GM18502 (cell line): ENCODE measurements at regions not wholly inside any gene's neighbourhood (a gene's known extent, or its start where the extent isn't known, plus 50 kb on each side); places are given as distances from the start of the nearest gene placed in this dataset.
"Not testable (repeated sequence)": the region's sequence is repeated elsewhere in the genome, so short reads cannot be mapped to it uniquely, and the experiment has no call there.

ENCODE experiments used
- ATAC-seq: cut with Tn5 transposase; IDR thresholded peaks from one replicate; pipeline ENCODE4 v1.9.1; 2021; ENCODE audit warnings: mild to moderate bottlenecking; ENCODE audit not compliant: unreplicated experiment, poor library complexity

DNA sequence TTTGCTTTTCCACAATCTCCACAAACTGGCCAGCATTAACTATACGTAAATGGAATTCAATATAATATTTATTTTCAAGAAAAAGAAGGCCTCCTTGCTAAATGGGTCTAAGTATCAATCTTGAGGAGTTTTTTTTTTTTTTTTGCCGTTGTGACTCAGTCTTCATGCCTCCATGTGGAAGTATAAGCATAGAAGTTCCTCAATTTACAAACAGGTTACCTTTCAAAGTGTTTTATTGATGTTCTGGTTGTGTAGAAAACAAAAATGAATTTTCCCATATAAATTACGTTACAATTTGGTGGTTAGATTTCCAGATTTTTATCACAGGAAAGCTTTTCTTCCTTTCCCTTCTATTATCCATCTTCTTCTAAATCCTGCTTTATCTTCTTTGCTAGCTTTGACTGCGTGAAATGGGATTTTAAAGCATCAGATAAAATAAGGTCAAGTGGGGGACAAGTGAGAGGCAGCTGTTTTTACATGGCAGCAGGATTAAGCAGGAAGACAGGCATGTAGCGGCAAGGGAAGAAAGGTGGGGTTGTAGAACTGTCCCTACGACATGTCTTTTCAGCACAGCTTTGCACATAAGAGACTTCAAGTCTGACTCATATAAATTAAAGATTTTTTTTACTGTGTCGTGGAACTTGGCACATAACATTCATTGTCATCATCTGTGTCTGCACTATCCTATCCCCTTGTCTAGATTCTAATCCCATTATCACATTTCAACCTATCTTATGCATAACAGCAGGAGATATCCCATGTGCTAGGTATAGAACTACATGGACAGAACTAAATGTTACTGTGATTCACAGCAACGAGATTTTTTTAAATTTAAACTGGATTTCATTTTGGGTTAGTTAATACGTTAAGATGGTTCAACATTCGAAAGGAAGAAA lies 135.3 kb upstream of the FAM3C start:
- no peak for ATAC-seq

DNA sequence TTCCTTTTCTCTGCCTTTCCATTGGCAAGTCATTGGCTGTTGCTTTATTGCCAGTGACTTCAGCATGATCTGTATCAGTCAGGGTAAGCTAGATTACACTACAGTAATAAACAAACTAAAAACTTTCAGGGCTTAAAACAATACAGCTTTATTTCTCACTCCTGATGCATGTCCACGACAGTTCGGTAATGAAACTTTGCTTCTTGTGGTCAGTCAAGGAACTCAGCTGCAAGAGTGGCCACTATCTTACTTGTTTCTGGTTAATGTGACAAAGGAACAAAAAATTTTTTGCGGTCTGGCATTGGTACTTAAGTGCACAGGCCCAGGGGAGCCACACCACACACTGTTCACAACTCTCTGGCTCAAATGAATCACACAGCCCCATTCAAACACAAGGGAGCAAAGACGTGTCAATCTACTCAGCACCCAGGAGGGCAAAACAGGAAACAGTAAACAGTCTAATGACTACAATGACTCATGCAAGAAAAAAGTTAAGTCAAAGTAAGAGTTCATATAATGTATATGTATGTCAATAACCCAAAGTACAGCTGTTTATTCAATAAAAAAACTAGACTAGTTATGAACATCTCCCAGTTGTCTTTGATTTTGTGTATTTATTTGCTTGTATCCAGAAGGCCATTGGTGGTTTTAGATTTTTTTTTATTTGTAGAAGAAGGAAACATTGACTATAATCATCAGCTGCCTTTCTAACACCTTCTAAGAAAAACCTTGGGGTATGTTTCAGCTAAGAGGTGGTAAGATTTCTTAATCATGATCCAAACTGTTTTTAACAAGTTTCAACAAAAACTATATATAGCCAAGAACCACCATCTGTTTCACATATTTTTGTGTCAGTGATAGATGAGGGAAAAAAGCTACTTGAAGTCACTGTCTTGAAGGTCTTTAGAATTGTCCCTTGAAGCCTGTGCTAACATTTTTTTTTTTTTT lies 134.4 kb upstream of the FAM3C start:
- ATAC-seq: peak; percentile 100

DNA sequence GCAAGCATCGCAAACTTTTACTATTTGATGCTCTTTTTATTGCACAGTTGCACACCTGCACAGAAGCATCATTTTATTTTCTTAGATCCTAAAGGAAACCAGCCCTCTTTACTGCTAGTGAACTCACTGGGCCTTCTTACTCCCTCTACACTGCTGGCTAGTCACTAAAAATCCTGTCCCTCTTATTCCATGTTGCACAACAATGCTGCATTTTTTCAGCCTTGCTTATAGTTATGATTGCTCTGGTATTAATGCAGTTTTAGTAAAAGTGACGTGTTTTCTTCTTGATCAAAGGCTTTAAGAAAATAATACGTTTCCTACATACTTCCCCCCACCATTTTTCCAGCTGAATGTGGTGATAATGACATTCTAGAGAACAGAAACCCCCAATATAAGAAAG lies 132.9 kb upstream of the FAM3C start:
- no peak for ATAC-seq

DNA sequence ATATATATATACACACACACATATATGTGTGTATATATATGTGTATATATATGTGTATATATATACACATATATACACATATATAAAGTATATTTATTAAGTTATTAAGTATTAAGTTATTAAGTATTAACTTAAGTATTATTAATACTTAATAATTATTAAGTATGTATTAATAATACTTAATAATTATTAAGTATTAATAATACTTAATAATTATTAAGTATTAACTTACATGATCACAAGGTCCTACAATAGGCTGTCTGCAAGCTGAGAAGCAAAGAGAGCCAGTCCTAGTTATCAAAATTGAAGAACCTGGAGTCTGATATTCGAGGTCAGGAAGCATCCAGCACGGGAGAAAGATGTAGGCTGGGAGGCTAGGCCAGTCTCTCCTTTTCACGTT lies 130.1 kb upstream of the FAM3C start:
- not testable (repeated sequence) for ATAC-seq

DNA sequence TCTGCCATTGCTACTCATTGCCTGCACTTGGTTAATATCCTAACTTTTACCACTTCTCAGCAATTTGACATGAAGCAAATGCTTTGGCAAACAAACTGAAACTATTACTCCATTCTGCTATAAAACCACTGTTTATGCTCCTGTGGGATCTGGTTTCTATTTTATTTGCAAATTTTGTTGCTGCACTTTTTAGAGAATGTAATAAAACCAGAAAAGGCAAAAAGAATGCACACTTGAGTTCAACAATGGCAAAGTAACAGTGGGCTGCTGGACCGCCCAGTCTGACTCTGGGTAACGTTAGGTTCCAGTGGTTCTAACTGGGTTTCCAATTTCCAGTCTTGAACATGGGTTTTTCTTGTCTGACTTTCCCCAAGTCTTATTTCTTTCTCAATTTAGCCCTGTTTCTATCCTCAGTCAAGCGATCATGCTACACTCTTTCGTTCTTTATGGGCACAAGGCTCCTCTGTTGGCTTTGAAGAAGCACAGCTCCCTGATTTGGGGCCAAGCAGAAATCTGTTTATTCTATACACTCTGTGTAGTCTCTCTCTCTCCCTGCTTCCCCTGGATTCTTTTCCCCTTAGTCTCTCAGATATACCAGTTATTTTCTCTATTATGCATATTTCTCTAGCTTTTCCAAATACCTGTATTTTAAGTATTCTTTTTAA lies 129.2 kb upstream of the FAM3C start:
- no peak for ATAC-seq

DNA sequence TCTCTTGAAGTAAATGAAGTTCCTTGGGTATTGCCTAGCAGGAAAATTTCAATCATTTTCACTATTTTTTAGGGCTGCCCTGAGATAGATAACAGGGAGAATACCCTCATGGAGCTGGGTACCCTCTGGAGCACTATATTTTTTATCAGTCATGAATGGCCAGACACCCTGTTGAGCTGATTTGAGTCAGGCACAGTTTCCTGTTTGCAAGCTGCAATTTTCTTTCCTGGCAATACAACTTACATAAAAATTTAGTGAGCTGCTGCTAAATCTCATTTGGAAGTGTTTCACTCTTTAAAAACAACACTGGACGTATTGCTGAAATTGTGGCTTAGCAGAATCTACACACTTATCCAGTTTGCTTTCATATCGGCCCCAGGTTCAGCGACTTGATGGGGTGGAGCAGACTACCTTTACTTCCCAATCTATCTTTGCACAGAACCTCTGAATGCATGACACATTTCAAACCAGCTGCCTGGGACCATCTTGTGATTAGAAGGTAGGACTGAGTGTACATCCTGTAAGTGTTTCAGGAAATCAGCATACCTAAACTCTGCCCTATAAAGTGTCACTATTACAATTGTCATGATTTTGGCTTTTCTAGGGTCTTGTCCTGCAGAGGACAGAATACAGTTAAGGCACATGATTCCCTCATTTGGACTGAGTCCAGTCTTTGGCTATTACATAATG lies 125.7 kb upstream of the FAM3C start:
- no peak for ATAC-seq

DNA sequence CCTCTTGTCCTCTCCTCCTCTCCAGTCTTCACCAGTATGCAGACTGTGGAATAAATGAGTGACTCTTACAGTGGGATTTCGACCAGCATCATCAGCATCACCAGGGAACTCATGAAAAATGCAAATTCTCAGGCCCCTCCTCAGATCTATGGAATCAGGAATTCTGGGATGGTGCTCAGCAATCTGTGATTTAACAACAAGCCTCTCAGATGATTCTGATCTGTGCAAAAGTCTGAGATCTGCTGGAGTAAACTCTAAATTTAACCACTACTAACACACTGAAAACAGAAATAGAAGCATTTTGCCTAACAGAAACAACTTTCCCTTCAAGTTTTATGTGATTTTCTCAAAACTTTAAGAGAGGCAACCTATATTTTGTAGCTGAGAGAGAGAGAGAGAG lies 124.8 kb upstream of the FAM3C start:
- no peak for ATAC-seq

DNA sequence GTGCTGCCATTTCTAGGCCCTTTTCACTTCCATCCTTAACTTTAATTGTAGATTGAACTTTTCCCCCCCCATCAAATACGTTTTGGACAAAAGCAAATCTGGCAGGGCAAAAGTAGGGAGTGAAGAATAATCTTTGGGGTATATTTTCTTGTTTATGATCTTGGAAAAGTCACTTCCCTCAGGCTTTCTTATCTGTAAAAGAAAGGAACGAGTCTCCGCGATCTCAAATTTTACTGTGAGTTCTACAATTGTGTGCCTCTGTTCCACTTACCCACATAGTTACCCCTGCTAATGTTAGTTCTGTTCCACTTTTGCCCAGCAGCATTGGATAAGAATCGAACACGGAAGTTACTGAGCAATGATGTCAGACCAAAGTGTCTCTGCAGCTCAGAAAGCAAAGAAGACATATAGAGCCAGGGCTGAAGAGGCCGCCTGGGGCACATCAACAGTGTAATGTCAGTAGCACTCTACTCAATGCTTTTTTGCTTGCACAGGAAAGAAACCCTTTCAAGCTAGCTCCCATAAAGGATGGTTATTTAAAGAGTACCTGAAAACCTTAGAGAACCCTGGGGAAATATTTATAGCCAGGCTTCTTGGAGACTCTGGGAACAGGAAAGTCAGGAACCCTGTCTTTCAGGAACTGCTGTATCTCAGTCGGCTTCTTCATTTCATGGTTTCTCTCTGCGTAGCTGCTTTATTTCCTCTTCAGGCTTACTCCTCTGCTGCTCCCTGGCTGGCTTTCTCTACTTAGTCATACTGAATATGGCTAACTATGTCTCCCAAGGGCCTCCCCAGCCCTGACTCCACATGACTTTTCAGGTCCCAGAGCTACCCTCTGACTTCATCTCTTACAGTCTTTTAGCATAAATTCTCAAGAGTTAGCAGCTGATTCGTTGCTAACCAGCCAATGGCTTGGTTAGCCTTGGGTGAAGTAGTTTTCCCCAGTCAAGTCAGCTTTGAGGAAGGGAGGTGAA lies 123.7 kb upstream of the FAM3C start:
- peak; percentile 83 for ATAC-seq

DNA sequence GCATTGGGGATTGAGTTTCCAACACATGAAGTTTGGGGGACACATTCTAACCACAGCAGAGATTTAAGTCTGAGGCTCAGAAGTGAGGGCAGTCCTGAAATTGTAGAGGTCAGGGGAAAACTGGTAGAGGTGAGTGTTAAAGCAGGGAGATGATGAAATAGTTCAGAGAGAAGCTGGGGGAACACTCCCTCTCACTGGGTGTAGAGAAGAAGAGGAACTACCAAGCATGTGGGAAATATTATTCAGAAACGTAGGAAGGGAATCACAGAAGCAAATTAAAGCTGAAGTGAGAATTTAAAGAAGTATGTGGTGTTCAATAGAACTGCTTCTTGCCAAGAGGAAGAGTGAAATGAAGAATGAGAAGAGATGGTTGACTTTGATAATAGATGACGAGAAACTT lies 121.5 kb upstream of the FAM3C start:
- no peak for ATAC-seq

DNA sequence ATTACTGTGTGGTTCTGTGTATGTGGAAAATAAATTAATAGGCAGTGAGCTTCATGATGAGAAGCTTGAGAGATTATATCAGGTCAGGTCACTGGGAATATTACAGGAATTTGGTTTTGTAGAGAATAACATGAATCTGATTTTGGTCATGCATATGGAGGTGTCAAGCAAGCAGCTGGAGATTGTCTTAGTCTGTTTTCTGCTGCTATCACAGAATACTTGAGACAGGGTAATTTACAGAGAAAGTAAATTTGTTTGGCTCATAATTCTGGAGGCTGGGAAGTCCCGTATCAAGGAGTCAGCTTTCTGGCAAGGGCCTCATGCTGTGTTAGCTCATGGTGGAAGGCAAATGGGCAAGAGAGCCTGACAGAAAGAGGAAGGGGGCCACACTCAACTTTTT lies 120.7 kb upstream of the FAM3C start:
- no peak for ATAC-seq

DNA sequence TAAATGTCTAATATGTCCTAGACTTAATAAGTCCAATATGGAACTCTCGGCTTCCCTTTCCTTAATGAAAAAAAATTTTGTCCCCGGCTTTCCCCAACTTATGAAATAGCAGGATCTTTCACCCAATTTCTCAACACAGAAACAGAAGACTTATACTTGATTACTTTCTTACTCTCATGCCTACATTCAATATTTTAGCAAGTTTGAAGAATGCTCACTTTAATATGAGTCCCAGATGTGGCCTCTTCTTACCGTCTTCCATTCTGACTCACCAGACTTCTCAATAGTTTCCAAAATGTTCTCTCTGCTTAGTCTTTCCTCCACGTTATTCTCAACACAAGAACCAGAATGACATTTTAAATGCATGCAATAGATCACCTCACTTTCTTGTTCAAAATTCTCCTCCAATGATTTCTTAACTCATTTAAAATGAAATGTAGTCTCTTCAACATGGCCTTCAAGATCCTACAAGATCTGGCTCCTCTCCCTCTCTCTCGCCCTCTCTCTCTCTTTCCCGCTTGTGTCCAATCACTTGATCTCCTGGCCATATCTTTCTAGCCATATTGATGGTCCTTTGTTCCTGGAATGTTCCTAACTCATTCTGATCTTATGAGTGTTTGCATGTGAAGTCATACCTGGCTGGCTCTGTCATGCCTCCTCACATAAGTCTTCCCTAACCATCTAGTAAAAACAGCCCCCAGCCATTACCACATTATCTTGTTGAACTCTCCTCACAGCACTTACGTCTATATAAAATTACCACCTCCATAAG lies 119.7 kb upstream of the FAM3C start:
- no peak for ATAC-seq

DNA sequence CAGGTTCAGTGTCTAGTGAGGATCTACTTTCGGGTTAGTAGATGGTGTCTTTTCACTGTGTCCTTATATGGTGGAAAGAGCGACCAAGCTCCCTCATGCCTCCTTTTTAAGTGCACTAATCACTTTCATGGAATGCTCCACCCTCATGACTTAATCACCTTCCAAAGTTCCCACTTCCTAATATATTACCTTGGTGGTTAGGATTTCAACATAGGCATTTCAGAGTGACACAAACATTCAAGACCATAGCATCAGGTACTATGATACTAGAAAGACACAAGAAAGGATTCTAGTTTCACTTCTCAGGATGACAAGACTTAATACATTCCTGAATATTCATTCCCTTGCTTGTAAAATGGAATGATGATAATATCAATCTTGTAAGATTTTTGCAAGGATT lies 119.1 kb upstream of the FAM3C start:
- ATAC-seq: no peak

DNA sequence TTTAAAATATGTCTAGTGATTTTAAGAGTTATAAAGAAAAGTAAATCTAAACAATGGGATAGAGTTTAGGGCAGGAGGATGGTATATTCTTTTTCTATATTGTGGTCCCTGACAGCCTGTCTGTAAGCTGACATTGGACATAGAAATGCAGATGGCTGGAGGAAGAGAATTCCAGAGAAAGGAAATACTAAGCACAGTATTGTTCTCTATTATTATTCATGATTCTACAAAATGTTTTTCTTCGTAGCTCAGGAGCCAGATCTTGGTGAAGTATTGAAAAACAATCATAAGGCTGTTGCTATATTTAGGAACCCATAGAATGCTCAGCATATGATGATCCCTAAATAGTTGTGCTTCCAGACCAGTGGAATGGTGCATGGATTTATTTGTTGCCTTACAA lies 117.0 kb upstream of the FAM3C start:
- ATAC-seq: no peak

DNA sequence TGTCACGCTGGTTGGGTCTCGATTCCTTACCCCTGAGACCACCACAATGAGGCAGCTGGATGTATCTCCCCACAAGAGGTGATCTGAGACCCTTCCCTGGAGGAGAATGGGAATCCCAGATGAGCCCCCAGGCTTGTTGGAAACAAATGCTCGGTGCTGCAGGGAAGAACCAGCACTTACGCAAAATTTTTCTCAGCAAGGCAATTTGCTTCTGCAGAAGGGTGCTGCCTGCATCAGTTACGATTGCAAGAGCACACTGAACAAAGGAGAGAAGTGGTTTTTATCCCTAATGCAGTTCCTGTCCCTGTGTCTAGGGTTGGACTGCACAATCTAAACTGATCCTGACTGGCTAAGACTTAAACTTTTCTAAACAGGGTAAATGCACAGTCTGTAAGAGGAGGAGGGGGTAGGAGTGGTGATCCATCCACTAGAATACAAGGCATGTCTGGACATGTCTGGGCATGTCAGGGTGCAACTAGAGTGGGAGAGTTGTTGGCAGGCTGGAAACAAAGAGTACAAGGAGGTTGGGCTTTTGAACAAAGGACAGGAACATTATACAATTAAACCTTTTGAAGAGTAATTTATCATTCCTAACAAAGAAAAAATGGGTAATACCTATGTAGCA lies 114.9 kb upstream of the FAM3C start:
- no peak for ATAC-seq

DNA sequence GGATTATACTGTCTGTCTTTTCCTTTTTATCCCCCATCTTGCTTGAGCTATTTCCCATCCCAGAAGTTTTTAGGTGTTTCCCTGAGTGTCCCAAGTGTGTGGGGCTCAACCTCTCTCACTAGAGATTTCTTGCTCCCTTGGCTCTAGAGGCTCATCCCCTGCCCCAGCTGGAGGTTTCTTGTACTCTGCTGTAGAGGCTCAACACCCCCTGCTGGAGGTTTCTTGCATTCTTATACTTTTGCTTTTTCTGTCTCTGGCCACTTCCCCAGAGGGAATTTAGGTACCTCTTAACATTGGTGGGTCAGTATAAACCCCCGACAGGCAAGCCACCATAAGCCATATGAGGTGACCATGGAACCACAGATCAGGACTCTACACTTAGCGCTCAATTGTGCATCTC lies 114.2 kb upstream of the FAM3C start:
- ATAC-seq: no peak

DNA sequence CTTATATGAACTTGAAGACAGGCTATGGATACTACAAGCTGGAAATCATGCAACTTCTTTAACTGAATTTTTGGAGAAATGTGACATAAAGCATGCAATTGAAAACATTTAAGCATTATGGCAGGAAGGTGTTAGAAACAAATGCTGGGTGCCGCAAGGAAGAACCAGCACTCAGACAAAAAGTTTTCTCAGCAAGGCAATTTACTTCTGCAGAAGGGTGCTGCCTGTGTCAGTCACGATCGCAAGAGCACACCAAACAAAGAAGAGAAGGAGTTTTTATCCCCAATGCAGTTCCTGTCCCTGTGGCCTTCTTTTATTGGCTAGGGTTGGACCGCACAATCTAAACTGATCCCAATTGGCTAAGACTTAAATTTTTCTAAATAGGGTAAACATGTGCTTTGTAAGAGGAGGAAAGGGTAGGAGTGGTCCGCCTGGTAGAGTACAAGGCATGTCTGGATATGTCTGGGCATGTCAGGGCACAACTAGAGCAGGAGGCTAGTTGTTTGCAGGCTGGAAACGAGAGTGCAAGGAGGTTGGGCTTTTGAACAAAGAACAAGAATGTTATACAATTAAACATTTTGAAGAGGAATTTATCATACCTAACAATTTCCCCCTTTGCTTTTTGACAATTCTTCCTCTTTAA lies 109.6 kb upstream of the FAM3C start:
- ATAC-seq: no peak

DNA sequence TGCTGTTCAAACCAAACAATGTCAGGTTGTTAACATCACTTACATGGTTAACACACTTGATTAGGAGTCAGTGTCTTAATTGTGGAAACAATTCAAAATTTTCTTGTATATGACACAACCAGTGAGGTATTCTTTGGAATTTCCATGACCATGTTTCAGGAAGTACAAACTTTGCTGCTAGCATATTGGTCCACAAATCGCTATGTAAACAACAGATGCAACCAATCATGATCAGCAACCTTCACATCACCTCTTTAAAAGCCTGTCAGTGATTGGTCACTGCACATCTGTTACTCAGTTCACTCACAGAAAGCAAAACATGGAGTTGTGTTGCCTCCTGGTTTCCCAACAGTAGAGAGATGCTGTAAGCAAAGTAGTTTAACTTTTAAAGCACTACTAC lies 108.9 kb upstream of the FAM3C start:
- no peak for ATAC-seq
